ENCODE measurements at regions not wholly inside any gene's neighbourhood (a gene's known extent, or its start where the extent isn't known, plus 50 kb on each side); places are given as distances from the start of the nearest gene placed in this dataset.

DNA sequence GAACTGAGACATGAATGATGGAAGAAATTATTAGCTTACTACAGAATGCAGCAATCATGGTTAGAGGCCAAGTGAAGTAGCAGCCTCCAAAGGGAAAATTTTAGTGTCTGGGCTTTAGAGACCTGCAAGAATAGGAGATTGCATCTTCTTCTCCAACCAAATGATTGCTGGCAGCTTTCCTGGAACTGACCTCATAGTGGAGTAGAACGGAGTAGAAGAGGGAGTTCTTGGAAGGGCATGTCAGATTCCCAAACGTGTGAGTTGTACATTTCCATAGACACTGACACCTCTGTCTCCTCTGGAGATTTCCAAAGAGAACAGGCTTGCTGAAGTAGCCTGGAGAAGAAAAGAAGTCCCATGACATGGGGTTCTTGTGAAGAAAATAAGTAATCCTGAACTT, 169.8 kb upstream of the ERBB4 start:
- TF ChIP-seq, protein P1, sequence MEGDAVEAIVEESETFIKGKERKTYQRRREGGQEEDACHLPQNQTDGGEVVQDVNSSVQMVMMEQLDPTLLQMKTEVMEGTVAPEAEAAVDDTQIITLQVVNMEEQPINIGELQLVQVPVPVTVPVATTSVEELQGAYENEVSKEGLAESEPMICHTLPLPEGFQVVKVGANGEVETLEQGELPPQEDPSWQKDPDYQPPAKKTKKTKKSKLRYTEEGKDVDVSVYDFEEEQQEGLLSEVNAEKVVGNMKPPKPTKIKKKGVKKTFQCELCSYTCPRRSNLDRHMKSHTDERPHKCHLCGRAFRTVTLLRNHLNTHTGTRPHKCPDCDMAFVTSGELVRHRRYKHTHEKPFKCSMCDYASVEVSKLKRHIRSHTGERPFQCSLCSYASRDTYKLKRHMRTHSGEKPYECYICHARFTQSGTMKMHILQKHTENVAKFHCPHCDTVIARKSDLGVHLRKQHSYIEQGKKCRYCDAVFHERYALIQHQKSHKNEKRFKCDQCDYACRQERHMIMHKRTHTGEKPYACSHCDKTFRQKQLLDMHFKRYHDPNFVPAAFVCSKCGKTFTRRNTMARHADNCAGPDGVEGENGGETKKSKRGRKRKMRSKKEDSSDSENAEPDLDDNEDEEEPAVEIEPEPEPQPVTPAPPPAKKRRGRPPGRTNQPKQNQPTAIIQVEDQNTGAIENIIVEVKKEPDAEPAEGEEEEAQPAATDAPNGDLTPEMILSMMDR (conservative IDR thresholded peaks at IDR 0.05; ENCODE audit: low read length): no peak
- no peak for TF ChIP-seq EZH2phosphoT487 (IDR thresholded peaks at IDR 0.05; ENCODE audit: borderline replicate concordance, low read depth, low read length)
